PC-9 (cell line): ENCODE measurements at regions not wholly inside any gene's neighbourhood (a gene's known extent, or its start where the extent isn't known, plus 50 kb on each side); places are given as distances from the start of the nearest gene placed in this dataset.

Experiments used
- BruUV-seq: library from RNA; stranded (reverse); fragments of 400-500 nt; replicated peaks from 2 replicates; lab custom pipeline; 2021; lab: Mats Ljungman, UMichigan
- CTCF ChIA-PET: fragments of 300-600 bp; sonication (Branson Sonifier 250); formaldehyde crosslinking; loops from one replicate; lab custom pipeline; 2022; ENCODE audit warnings: antibody characterized with exemption; lab: Charles Lee
- POLR2A ChIA-PET: fragments of 300-600 bp; sonication (Branson Sonifier 250); formaldehyde crosslinking; loops from one replicate; lab custom pipeline; 2022; ENCODE audit warnings: antibody characterized with exemption; ENCODE audit not compliant: unreplicated experiment; lab: Charles Lee
- DNase-seq, 2 experiments: peaks; one replicate each; pipeline versions ENCODE4 v3.0.0 to v3.0.0-alpha.2; 2015 to 2022; ENCODE audit warnings: mixed read lengths in 1 of 2
- H2AFZ ChIP-seq: fragments of 200-600 bp; sonication (generic); 2 replicates; pipeline ENCODE4 v1.8.1; 2017; ENCODE audit warnings: antibody characterized with exemption
- H3F3A ChIP-seq: fragments of 200-600 bp; sonication (generic); 2 replicates; pipeline ENCODE4 v1.8.1; 2017; ENCODE audit warnings: antibody characterized with exemption, mild to moderate bottlenecking, low read depth; ENCODE audit not compliant: insufficient read depth
- H3K27ac ChIP-seq: fragments of 200-600 bp; sonication (generic); 2 replicates; pipeline ENCODE4 v1.6.1; 2016; ENCODE audit warnings: mixed run types
- H3K27me3 ChIP-seq: fragments of 200-600 bp; sonication (generic); 2 replicates; pipeline ENCODE4 v1.6.1; 2016; ENCODE audit warnings: low read depth, mixed run types; ENCODE audit not compliant: insufficient read depth
- H3K36me3 ChIP-seq: fragments of 200-600 bp; sonication (generic); 2 replicates; pipeline ENCODE4 v1.6.1; 2016; ENCODE audit warnings: low read depth, mixed run types
- H3K4me1 ChIP-seq: fragments of 200-600 bp; sonication (generic); replicated peaks from 2 replicates; pipeline ENCODE4 v1.6.1; 2016; ENCODE audit warnings: mixed run types; ENCODE audit not compliant: insufficient read depth
- H3K4me2 ChIP-seq: fragments of 200-600 bp; sonication (generic); 2 replicates; pipeline ENCODE4 v1.6.1; 2017; ENCODE audit warnings: mixed run types
- H3K4me3 ChIP-seq: fragments of 200-600 bp; sonication (generic); 2 replicates; pipeline ENCODE4 v1.6.1; 2016; ENCODE audit warnings: mixed run types
- H3K79me2 ChIP-seq: fragments of 200-600 bp; sonication (generic); 2 replicates; pipeline ENCODE4 v1.6.1; 2017; ENCODE audit warnings: low read depth, mixed run types
- H3K9me2 ChIP-seq: fragments of 200-600 bp; sonication (generic); 2 replicates; pipeline ENCODE4 v1.8.1; 2017; ENCODE audit warnings: mild to moderate bottlenecking; ENCODE audit not compliant: insufficient read depth
- H3K9me3 ChIP-seq: fragments of 200-600 bp; sonication (generic); 2 replicates; pipeline ENCODE4 v1.8.1; 2016; ENCODE audit warnings: low read depth; ENCODE audit not compliant: insufficient read depth
- H4K20me1 ChIP-seq: fragments of 200-600 bp; sonication (generic); 2 replicates; pipeline ENCODE4 v1.8.1; 2017; ENCODE audit not compliant: insufficient read depth
- EZH2 ChIP-seq: fragments of 200-600 bp; sonication (generic); IDR thresholded peaks from 2 replicates; pipeline ENCODE4 v1.8.0; 2017; ENCODE audit warnings: antibody characterized with exemption, low read depth
- intact Hi-C: fragments of 100-400 bp; cut with micrococcal nuclease; formaldehyde crosslinking; loops from one replicate; pipeline ENCODE4 v1.10.0; 2022; ENCODE audit not compliant: unreplicated experiment
- TF ChIP-seq, protein P1 (sequence below): fragments of 200-600 bp; sonication (generic); conservative IDR thresholded peaks from 2 replicates; pipeline ENCODE4 v1.6.1; 2017; ENCODE audit warnings: mixed run types, antibody characterized with exemption, mild to moderate bottlenecking, moderate library complexity

DNA sequence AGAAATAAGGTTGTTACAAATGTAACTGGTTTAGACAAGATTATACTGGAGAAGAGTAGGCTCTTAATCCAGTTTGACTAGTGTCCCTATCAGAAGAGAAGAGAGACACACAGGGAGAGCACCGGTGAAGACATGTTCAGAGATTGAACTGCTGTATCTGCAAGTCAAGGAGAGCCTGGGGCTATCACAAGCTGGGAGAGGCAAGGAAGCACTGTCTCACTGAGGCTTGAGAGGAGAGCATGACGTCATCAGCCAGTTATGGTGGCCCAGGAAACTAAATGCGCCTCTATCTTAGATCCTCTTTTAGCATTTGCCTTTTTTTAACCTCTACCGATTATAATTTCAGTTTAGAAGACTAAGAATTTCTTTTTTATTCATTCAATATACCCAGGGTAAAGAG is 583.4 kb downstream of the TRAM1L1 start:
- TF ChIP-seq, protein P1, sequence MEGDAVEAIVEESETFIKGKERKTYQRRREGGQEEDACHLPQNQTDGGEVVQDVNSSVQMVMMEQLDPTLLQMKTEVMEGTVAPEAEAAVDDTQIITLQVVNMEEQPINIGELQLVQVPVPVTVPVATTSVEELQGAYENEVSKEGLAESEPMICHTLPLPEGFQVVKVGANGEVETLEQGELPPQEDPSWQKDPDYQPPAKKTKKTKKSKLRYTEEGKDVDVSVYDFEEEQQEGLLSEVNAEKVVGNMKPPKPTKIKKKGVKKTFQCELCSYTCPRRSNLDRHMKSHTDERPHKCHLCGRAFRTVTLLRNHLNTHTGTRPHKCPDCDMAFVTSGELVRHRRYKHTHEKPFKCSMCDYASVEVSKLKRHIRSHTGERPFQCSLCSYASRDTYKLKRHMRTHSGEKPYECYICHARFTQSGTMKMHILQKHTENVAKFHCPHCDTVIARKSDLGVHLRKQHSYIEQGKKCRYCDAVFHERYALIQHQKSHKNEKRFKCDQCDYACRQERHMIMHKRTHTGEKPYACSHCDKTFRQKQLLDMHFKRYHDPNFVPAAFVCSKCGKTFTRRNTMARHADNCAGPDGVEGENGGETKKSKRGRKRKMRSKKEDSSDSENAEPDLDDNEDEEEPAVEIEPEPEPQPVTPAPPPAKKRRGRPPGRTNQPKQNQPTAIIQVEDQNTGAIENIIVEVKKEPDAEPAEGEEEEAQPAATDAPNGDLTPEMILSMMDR = no peak
- no peak for TF ChIP-seq EZH2
- DNase-seq = no peak
- ChIA-PET POLR2A (no interaction called here), CTCF (no interaction called here)
- Histone ChIP-seq H3F3A (no peaks in the 10 kb centered on the region), H4K20me1 (no peaks in the 10 kb centered on the region), H3K4me2 (no peak overlapping the region), H3K36me3 (no peaks in the 10 kb centered on the region), H3K27me3 (no peaks in the 10 kb centered on the region), H3K4me3 (no peak overlapping the region), H3K9me2 (no peaks in the 10 kb centered on the region), H2AFZ (no peak overlapping the region), H3K4me1 (no peaks in the 10 kb centered on the region), H3K9me3 (no peaks in the 10 kb centered on the region), H3K79me2 (no peaks in the 10 kb centered on the region), H3K27ac (no peak overlapping the region)
- no TSS peak for BruUV-seq
- intact Hi-C loops = no loop called here

DNA sequence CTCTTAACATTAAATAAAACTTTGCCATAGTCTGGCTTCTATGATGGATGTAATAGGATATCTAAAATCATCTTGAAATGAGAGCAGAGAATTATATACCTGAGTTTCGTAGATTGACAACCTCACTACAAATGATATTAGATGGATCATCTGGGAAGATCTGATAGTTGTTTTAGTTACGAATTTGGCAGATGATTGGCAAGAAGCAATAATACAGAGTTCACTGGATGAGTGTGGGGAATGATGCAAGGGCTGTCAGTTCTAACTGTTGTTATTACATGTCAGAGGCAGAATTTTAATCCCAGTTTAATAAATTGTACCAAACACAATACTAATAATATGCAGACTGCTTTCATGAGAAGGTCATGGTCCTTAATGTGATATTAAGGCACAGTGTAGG is 585.2 kb downstream of the TRAM1L1 start:
- TF ChIP-seq, protein P1 = no peak
- no peak for DNase-seq
- ChIA-PET POLR2A (no interaction called here), CTCF (no interaction called here)
- Histone ChIP-seq H3K9me2 (no peaks in the 10 kb centered on the region), H3K9me3 (no peaks in the 10 kb centered on the region), H3K36me3 (no peaks in the 10 kb centered on the region), H4K20me1 (no peaks in the 10 kb centered on the region), H3K4me1 (no peaks in the 10 kb centered on the region), H3K4me3 (no peak overlapping the region), H2AFZ (no peak overlapping the region), H3K4me2 (no peak overlapping the region), H3K79me2 (no peaks in the 10 kb centered on the region), H3K27me3 (no peaks in the 10 kb centered on the region), H3K27ac (no peak overlapping the region), H3F3A (no peaks in the 10 kb centered on the region)
- no TSS peak for BruUV-seq
- intact Hi-C loops = no loop called here

DNA sequence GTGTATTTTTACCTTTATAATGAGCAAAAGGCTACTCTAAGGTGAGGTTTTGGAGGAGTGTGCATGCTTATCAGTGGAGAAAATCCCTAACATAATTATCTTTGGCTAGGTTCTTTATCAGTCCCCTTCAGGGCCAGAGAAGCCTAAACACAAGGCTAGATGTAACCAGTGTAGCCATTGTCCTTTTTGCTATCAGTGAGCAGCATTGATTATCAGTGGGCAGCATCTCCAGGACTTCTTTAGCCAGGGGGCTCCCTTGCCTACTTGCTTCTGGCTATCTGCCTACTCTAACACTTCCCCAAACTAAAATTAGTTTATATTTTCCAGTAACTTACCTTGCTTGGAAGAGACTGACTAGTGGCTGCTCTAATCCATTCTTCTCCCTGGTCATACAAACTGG is 595.6 kb downstream of the TRAM1L1 start:
- no peak overlapping the region for H2AFZ ChIP-seq
- H3K27ac ChIP-seq = no peak overlapping the region
- no peaks in the 10 kb centered on the region for H3K4me1 ChIP-seq
- H3K79me2 ChIP-seq = no peaks in the 10 kb centered on the region
- no peaks in the 10 kb centered on the region for H4K20me1 ChIP-seq
- H3K9me2 ChIP-seq = no peaks in the 10 kb centered on the region
- no peaks in the 10 kb centered on the region for H3F3A ChIP-seq
- ChIA-PET CTCF (no interaction called here), POLR2A (no interaction called here)
- TF ChIP-seq EZH2 = no peak
- TF ChIP-seq, protein P1 = no peak
- no peaks in the 10 kb centered on the region for H3K27me3 ChIP-seq
- intact Hi-C loops = no loop called here
- H3K4me2 ChIP-seq = no peak overlapping the region
- DNase-seq = no peak
- H3K36me3 ChIP-seq = no peaks in the 10 kb centered on the region
- BruUV-seq = no TSS peak
- no peaks in the 10 kb centered on the region for H3K9me3 ChIP-seq
- H3K4me3 ChIP-seq = no peak overlapping the region
